ENCODE measurements at regions not wholly inside any gene's neighbourhood (a gene's known extent, or its start where the extent isn't known, plus 50 kb on each side); places are given as distances from the start of the nearest gene placed in this dataset.

DNA sequence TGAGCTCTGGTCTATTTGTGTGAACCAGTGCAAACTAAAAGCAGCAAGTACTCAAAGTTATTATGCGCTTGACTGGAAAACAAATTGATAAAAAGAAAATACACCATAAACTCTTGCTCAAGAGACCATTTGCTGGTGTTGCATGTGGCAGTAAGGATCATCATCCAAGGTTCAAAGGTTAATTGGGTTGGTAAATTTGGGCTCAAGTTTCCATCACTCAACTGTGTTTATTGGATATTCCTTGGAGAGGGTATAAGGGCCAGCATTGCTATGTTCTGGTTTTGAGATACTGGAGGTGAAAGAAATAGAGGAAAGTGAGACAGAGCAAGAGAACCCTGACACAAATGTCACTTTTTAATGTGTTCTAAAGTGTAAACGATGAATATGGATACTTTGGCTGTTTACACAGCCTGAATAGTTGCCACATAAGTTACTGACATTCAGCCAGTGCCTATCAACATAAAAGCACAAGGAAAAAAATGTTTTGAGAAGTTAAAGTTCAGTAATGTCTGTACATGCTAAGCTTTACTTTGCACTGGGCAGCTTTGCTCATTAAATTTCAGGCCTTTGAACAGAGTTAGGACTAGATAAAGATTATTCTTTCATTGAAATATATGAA lies 736.1 kb downstream of the HDGFL1 start:
- Histone ChIP-seq H3K27me3 (ENCODE audit: control insufficient read depth, insufficient read depth, low read length) (no peaks in the 10 kb centered on the region), H3K4me3 (ENCODE audit: low read depth, low read length) (no peak overlapping the region), H3K36me3 (ENCODE audit: control insufficient read depth, insufficient read depth, low read length) (no peaks in the 10 kb centered on the region)
- TF ChIP-seq, protein P1, sequence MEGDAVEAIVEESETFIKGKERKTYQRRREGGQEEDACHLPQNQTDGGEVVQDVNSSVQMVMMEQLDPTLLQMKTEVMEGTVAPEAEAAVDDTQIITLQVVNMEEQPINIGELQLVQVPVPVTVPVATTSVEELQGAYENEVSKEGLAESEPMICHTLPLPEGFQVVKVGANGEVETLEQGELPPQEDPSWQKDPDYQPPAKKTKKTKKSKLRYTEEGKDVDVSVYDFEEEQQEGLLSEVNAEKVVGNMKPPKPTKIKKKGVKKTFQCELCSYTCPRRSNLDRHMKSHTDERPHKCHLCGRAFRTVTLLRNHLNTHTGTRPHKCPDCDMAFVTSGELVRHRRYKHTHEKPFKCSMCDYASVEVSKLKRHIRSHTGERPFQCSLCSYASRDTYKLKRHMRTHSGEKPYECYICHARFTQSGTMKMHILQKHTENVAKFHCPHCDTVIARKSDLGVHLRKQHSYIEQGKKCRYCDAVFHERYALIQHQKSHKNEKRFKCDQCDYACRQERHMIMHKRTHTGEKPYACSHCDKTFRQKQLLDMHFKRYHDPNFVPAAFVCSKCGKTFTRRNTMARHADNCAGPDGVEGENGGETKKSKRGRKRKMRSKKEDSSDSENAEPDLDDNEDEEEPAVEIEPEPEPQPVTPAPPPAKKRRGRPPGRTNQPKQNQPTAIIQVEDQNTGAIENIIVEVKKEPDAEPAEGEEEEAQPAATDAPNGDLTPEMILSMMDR (IDR thresholded peaks at IDR 0.05; ENCODE audit: insufficient read depth, low read length, poor library complexity, severe bottlenecking): no peak
- no peak for DNase-seq (ENCODE audit: low read depth)

DNA sequence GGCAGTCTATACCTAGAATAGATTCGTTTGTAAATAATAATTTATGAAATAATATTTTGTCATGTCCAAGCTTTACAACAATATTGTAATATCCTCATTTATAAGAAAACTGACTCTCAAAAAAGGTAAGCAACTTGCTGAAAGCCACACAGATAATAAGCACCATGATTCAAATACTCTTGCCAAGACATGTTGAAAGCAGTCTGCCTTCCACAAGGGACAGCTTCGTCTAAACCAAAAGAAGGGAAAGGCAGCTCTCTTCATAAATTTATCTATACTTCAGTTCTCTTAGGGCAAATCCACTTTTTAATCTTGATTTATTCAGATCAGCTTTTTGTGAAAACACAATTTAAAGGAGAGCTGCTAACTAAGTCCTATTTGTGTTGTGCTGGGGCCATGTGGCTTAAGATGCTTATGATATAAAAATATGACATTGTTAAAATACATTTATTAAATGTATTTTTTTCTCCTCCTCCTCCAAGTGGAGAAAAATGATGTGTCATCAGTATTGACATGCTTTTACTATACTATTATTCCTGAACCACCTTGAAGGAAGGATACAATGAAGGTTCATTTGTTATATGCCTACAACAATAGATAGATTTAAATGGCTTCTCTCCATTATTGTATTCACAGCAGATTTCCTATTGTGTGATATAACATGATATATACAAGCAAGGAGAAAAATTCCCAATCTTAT lies 737.0 kb downstream of the HDGFL1 start:
- no peaks in the 10 kb centered on the region for H3K36me3 ChIP-seq (ENCODE audit: control insufficient read depth, insufficient read depth, low read length)
- no peak overlapping the region for H3K4me3 ChIP-seq (ENCODE audit: low read depth, low read length)
- H3K27me3 ChIP-seq (ENCODE audit: control insufficient read depth, insufficient read depth, low read length): no peaks in the 10 kb centered on the region
- DNase-seq (ENCODE audit: low read depth): no peak
- TF ChIP-seq, protein P1 (IDR thresholded peaks at IDR 0.05; ENCODE audit: insufficient read depth, low read length, poor library complexity, severe bottlenecking): no peak

DNA sequence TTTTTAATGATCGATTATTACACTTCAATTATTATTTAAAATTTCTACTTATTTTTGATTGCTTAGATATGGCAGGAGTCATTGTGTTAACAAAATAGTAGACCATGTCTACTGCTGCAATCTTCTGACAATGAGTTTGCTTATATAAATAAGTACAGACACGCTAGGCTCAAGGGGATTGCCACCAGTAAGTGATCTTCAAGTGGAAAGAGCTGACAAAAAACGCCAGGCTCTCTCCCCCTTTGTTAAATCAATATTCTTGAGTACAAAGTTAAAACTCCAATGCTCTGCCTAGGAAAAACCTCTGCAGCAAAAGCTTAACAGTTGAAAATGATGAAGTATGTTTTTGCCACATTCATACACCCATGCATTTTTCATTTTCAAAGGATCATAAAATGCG lies 738.1 kb downstream of the HDGFL1 start:
- no peaks in the 10 kb centered on the region for H3K27me3 ChIP-seq (ENCODE audit: control insufficient read depth, insufficient read depth, low read length)
- TF ChIP-seq, protein P1 (IDR thresholded peaks at IDR 0.05; ENCODE audit: insufficient read depth, low read length, poor library complexity, severe bottlenecking): no peak
- DNase-seq (ENCODE audit: low read depth): no peak
- H3K4me3 ChIP-seq (ENCODE audit: low read depth, low read length): no peak overlapping the region
- no peaks in the 10 kb centered on the region for H3K36me3 ChIP-seq (ENCODE audit: control insufficient read depth, insufficient read depth, low read length)

DNA sequence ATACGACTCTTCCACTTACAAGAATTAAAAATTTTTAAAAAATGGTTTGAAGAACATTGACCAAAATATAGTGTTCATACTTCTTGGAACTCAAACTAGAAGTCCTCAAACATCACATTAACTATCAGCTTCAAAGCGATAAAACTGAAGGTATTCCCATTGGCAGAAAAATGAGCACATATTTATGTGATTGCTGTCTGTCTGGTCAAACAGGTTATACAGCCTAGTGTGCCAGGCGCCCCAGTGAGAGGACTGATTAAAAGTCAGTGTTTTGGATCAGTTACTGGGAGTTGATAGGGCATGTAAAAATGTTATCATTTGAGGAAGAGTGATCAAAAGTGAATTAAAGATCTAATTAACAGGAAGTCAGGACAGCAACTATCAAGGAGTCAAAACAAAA lies 738.8 kb downstream of the HDGFL1 start:
- TF ChIP-seq, protein P1 (IDR thresholded peaks at IDR 0.05; ENCODE audit: insufficient read depth, low read length, poor library complexity, severe bottlenecking): no peak
- Histone ChIP-seq H3K4me3 (ENCODE audit: low read depth, low read length) (no peak overlapping the region), H3K27me3 (ENCODE audit: control insufficient read depth, insufficient read depth, low read length) (no peaks in the 10 kb centered on the region), H3K36me3 (ENCODE audit: control insufficient read depth, insufficient read depth, low read length) (no peaks in the 10 kb centered on the region)
- no peak for DNase-seq (ENCODE audit: low read depth)

DNA sequence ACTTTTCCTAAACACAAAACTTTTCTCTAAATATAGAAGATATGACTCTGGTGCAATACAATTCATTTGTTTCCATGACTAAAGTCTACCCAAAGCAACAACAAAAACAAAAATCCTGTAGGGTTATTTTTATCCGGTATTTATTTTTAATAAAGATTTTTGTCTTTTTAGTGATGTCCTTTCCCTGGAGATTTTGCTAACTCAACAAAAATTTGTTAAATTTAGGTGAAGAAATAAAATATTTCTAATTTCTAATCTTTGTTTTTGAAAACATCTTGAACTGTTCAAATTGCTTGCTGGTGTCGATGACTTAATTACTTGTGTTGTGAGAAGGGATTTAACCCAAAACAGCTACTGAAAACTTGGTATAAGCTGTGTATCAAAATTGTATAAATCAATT lies 741.8 kb downstream of the HDGFL1 start:
- no peaks in the 10 kb centered on the region for H3K36me3 ChIP-seq (ENCODE audit: control insufficient read depth, insufficient read depth, low read length)
- H3K27me3 ChIP-seq (ENCODE audit: control insufficient read depth, insufficient read depth, low read length): no peaks in the 10 kb centered on the region

More for the DNA sequence above, 741.8 kb downstream of the HDGFL1 start:
- no peak for DNase-seq (ENCODE audit: low read depth)
- no peak overlapping the region for H3K4me3 ChIP-seq (ENCODE audit: low read depth, low read length)
- TF ChIP-seq, protein P1 (IDR thresholded peaks at IDR 0.05; ENCODE audit: insufficient read depth, low read length, poor library complexity, severe bottlenecking): no peak

All from kidney epithelial cell (primary cell).